ENCODE measurements at regions not wholly inside any gene's neighbourhood (a gene's known extent, or its start where the extent isn't known, plus 50 kb on each side); places are given as distances from the start of the nearest gene placed in this dataset.
"Not testable (repeated sequence)": the region's sequence is repeated elsewhere in the genome, so short reads cannot be mapped to it uniquely, and the experiment has no call there.

GRCh38 chr6:134747197-134747596 lies 202.7 kb downstream of the ALDH8A1 start:
- not testable (repeated sequence) for H3K4ac ChIP-seq (ENCODE audit: low read depth in 1 of 2, low read length in 2 of 2); H2BK120ac ChIP-seq (ENCODE audit: low read depth, low read length); H2BK5ac ChIP-seq (ENCODE audit: low read depth, low read length, poor library complexity, severe bottlenecking); H2AK5ac ChIP-seq (ENCODE audit: low read length, severe bottlenecking); H3K36me3 ChIP-seq (ENCODE audit: control insufficient read depth in 1 of 2, insufficient read depth in 2 of 2, low read depth in 1 of 2, low read length in 2 of 2); H4K91ac ChIP-seq (ENCODE audit: low read length); H3K9ac ChIP-seq (ENCODE audit: low read length); H3K18ac ChIP-seq (ENCODE audit: low read depth in 1 of 2, low read length in 2 of 2); H3K27me3 ChIP-seq (ENCODE audit: control insufficient read depth in 1 of 2, insufficient read depth in 1 of 2, low read length in 2 of 2); H2BK15ac ChIP-seq (ENCODE audit: low read depth, poor library complexity, severe bottlenecking); H3K27ac ChIP-seq (ENCODE audit: low read length, poor library complexity, severe bottlenecking); H3K23ac ChIP-seq (ENCODE audit: low read length in 2 of 2); H3K4me3 ChIP-seq (ENCODE audit: insufficient read depth in 1 of 2, low read depth in 1 of 2, low read length in 2 of 2); H4K8ac ChIP-seq (ENCODE audit: low read length); H3K79me1 ChIP-seq (replicated peaks; ENCODE audit: low read length, poor library complexity, severe bottlenecking); H2AFZ ChIP-seq (ENCODE audit: low read depth, low read length); H2BK12ac ChIP-seq (ENCODE audit: low read length in 2 of 2); H3K4me1 ChIP-seq (ENCODE audit: control insufficient read depth, insufficient read depth, low read depth, low read length); H3K9me3 ChIP-seq (ENCODE audit: control insufficient read depth, low read length); H3K14ac ChIP-seq (ENCODE audit: low read length in 2 of 2); H3K4me2 ChIP-seq (ENCODE audit: low read length, poor library complexity, severe bottlenecking); DNase-seq
- 100% methylated on average over 1 of the region's 2 CpGs for WGBS

DNA sequence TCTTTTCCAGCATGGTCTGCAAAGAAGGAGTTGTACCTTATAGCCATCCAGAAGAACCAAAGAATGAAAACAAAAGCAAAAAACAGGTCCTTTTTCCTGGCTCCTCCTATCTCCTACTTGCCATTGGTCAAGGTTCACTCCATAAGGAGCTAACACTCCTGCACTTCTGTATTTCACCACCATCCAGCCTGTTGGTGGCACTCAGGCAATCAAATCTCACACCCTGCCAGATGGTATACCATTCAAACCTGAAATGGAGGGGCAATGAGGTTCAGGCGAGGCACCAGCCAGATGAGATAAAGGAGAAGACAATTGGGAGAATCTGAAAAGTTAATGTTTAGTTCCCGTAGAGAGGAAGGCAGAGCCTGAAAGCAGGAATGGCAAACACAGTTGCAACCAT lies 203.8 kb downstream of the ALDH8A1 start:
- no peaks in the 10 kb centered on the region for H3K27me3 ChIP-seq (ENCODE audit: control insufficient read depth in 1 of 2, insufficient read depth in 1 of 2, low read length in 2 of 2)
- H3K27ac ChIP-seq (ENCODE audit: low read length, poor library complexity, severe bottlenecking), result no peak overlapping the region
- H2BK120ac ChIP-seq (ENCODE audit: low read depth, low read length), result no peak overlapping the region
- WGBS, result 100% methylated on average over 1 of the region's 2 CpGs
- no peak overlapping the region for H3K23ac ChIP-seq (ENCODE audit: low read length in 2 of 2)
- H3K36me3 ChIP-seq (ENCODE audit: control insufficient read depth in 1 of 2, insufficient read depth in 2 of 2, low read depth in 1 of 2, low read length in 2 of 2), result no peaks in the 10 kb centered on the region
- H3K18ac ChIP-seq (ENCODE audit: low read depth in 1 of 2, low read length in 2 of 2), result no peak overlapping the region
- H3K9me3 ChIP-seq (ENCODE audit: control insufficient read depth, low read length), result no peaks in the 10 kb centered on the region
- H2BK12ac ChIP-seq (ENCODE audit: low read length in 2 of 2), result no peak overlapping the region
- no peak for DNase-seq
- H3K4ac ChIP-seq (ENCODE audit: low read depth in 1 of 2, low read length in 2 of 2), result no peak overlapping the region
- no peak overlapping the region for H2BK5ac ChIP-seq (ENCODE audit: low read depth, low read length, poor library complexity, severe bottlenecking)
- H3K4me1 ChIP-seq (ENCODE audit: control insufficient read depth, insufficient read depth, low read depth, low read length), result peaks cover under 1% of the 10 kb centered on the region
- H4K91ac ChIP-seq (ENCODE audit: low read length), result no peak overlapping the region
- H3K4me3 ChIP-seq (ENCODE audit: insufficient read depth in 1 of 2, low read depth in 1 of 2, low read length in 2 of 2), result no peak overlapping the region
- no peak overlapping the region for H2AFZ ChIP-seq (ENCODE audit: low read depth, low read length)
- no peak overlapping the region for H2AK5ac ChIP-seq (ENCODE audit: low read length, severe bottlenecking)
- no peak overlapping the region for H3K4me2 ChIP-seq (ENCODE audit: low read length, poor library complexity, severe bottlenecking)
- H3K14ac ChIP-seq (ENCODE audit: low read length in 2 of 2), result no peak overlapping the region
- H3K79me1 ChIP-seq (replicated peaks; ENCODE audit: low read length, poor library complexity, severe bottlenecking), result no peaks in the 10 kb centered on the region
- H3K9ac ChIP-seq (ENCODE audit: low read length), result no peak overlapping the region
- no peak overlapping the region for H2BK15ac ChIP-seq (ENCODE audit: low read depth, poor library complexity, severe bottlenecking)
- no peak overlapping the region for H4K8ac ChIP-seq (ENCODE audit: low read length)

DNA sequence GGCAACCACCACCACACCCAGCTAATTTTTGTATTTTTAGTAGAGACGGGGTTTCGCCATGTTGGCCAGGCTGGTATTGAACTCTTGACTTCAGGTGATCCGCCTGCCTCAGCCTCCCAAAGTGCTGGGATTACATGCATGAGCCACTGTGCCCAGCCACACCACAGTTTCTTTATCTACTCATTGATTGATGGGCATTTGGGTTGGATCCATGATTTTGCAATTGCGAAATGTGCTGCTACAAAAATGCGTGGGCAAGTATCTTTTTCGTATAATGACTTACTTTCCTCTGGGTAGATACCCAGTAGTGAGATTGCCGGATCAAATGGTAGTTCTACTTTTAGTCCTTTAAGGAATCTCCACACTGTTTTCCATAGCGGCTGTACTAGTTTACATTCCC lies 204.7 kb downstream of the ALDH8A1 start:
- DNase-seq; H4K91ac ChIP-seq (ENCODE audit: low read length); H3K23ac ChIP-seq (ENCODE audit: low read length in 2 of 2); H3K18ac ChIP-seq (ENCODE audit: low read depth in 1 of 2, low read length in 2 of 2); H3K4me3 ChIP-seq (ENCODE audit: insufficient read depth in 1 of 2, low read depth in 1 of 2, low read length in 2 of 2); H2BK15ac ChIP-seq (ENCODE audit: low read depth, poor library complexity, severe bottlenecking); H2BK120ac ChIP-seq (ENCODE audit: low read depth, low read length); H3K4me1 ChIP-seq (ENCODE audit: control insufficient read depth, insufficient read depth, low read depth, low read length); H2BK12ac ChIP-seq (ENCODE audit: low read length in 2 of 2); H3K79me1 ChIP-seq (replicated peaks; ENCODE audit: low read length, poor library complexity, severe bottlenecking); H3K4ac ChIP-seq (ENCODE audit: low read depth in 1 of 2, low read length in 2 of 2); H2AFZ ChIP-seq (ENCODE audit: low read depth, low read length); H3K9ac ChIP-seq (ENCODE audit: low read length); H3K14ac ChIP-seq (ENCODE audit: low read length in 2 of 2); H3K36me3 ChIP-seq (ENCODE audit: control insufficient read depth in 1 of 2, insufficient read depth in 2 of 2, low read depth in 1 of 2, low read length in 2 of 2); H3K4me2 ChIP-seq (ENCODE audit: low read length, poor library complexity, severe bottlenecking); H3K27me3 ChIP-seq (ENCODE audit: control insufficient read depth in 1 of 2, insufficient read depth in 1 of 2, low read length in 2 of 2); H2BK5ac ChIP-seq (ENCODE audit: low read depth, low read length, poor library complexity, severe bottlenecking); H3K27ac ChIP-seq (ENCODE audit: low read length, poor library complexity, severe bottlenecking); H2AK5ac ChIP-seq (ENCODE audit: low read length, severe bottlenecking); H4K8ac ChIP-seq (ENCODE audit: low read length); H3K9me3 ChIP-seq (ENCODE audit: control insufficient read depth, low read length): not testable (repeated sequence)
- 89% methylated on average over 7 of the region's 8 CpGs for WGBS

- no peak overlapping the region for H3K9ac ChIP-seq (ENCODE audit: low read length)
- DNase-seq, result peak; percentile 24
- H3K27ac ChIP-seq (ENCODE audit: low read length, poor library complexity, severe bottlenecking), result no peak overlapping the region
- H2BK120ac ChIP-seq (ENCODE audit: low read depth, low read length), result no peak overlapping the region
- no peak overlapping the region for H3K4ac ChIP-seq (ENCODE audit: low read depth in 1 of 2, low read length in 2 of 2)
- H3K14ac ChIP-seq (ENCODE audit: low read length in 2 of 2), result no peak overlapping the region
- no peaks in the 10 kb centered on the region for H3K79me1 ChIP-seq (replicated peaks; ENCODE audit: low read length, poor library complexity, severe bottlenecking)
- no peaks in the 10 kb centered on the region for H3K9me3 ChIP-seq (ENCODE audit: control insufficient read depth, low read length)
- H3K4me1 ChIP-seq (ENCODE audit: control insufficient read depth, insufficient read depth, low read depth, low read length), result peaks cover 2% of the 10 kb centered on the region
- H2BK12ac ChIP-seq (ENCODE audit: low read length in 2 of 2), result no peak overlapping the region
- H3K4me2 ChIP-seq (ENCODE audit: low read length, poor library complexity, severe bottlenecking), result no peak overlapping the region
- H3K18ac ChIP-seq (ENCODE audit: low read depth in 1 of 2, low read length in 2 of 2), result no peak overlapping the region
- H4K8ac ChIP-seq (ENCODE audit: low read length), result no peak overlapping the region
- no peak overlapping the region for H3K23ac ChIP-seq (ENCODE audit: low read length in 2 of 2)
- no peaks in the 10 kb centered on the region for H3K27me3 ChIP-seq (ENCODE audit: control insufficient read depth in 1 of 2, insufficient read depth in 1 of 2, low read length in 2 of 2)
- no peak overlapping the region for H2BK15ac ChIP-seq (ENCODE audit: low read depth, poor library complexity, severe bottlenecking)
- H3K4me3 ChIP-seq (ENCODE audit: insufficient read depth in 1 of 2, low read depth in 1 of 2, low read length in 2 of 2), result no peak overlapping the region
- no peaks in the 10 kb centered on the region for H3K36me3 ChIP-seq (ENCODE audit: control insufficient read depth in 1 of 2, insufficient read depth in 2 of 2, low read depth in 1 of 2, low read length in 2 of 2)
- no peak overlapping the region for H2AFZ ChIP-seq (ENCODE audit: low read depth, low read length)
- H4K91ac ChIP-seq (ENCODE audit: low read length), result no peak overlapping the region
- no peak overlapping the region for H2AK5ac ChIP-seq (ENCODE audit: low read length, severe bottlenecking)
- no peak overlapping the region for H2BK5ac ChIP-seq (ENCODE audit: low read depth, low read length, poor library complexity, severe bottlenecking)
These were observed 205.6 kb downstream of the ALDH8A1 start for GRCh38 chr6:134744301-134744700.

All from mesenchymal stem cell (in vitro differentiated cells and primary cell).